Testis (tissue), 2 donors: ENCODE measurements at regions not wholly inside any gene's neighbourhood (a gene's known extent, or its start where the extent isn't known, plus 50 kb on each side); places are given as distances from the start of the nearest gene placed in this dataset.

Experiments used
- CTCF ChIP-seq, 3 experiments: fragments of 450-650 bp in 2 of 3; fragments of 200-600 bp in 1 of 3; sonication (generic) in 1 of 3; IDR thresholded peaks; one replicate each; pipeline ENCODE4 v1.5.1; 2016 to 2019; ENCODE audit warnings: antibody characterized with exemption in 3 of 3, mild to moderate bottlenecking in 2 of 3, moderate library complexity in 1 of 3
- POLR2A ChIP-seq: fragments of 450-650 bp; IDR thresholded peaks from one replicate; pipeline ENCODE4 v1.6.1; 2017; ENCODE audit warnings: antibody characterized with exemption, mild to moderate bottlenecking, moderate library complexity

GRCh38 chr4:189073739-189074138 lies 866.9 kb upstream of the FRG1 start:
- TF ChIP-seq CTCF (IDR thresholded peaks at IDR 0.05) (no peak), POLR2A (no peak)
